ENCODE measurements at regions not wholly inside any gene's neighbourhood (a gene's known extent, or its start where the extent isn't known, plus 50 kb on each side); places are given as distances from the start of the nearest gene placed in this dataset.

DNA sequence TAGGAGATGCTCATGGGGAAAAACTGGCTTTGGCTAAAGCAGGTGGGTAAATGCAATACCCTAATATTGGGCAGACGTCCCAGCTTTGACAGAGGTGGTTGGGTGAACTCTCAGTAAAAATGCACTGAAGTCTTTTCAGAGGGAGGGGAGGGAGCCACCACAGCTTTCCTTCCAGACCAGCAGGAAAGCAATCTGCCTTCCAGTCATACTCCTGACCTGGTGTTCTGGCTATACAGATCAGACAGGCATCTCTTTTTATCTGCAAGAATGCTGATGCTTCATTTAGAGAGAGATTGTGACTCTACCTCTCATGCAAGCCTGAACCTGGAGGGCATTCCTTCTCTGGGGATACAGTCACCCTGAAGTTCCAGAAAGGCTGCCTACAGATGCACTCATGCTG lies 52.6 kb upstream of the ICA1 start:
- Mint-ChIP-seq H3K27me3 (ENCODE audit: low read depth, unreplicated experiment) (no peaks in the 10 kb centered on the region), H3K9me3 (ENCODE audit: unreplicated experiment) (peaks cover 3% of the 10 kb centered on the region), H3K36me3 (ENCODE audit: low read depth, unreplicated experiment) (no peaks in the 10 kb centered on the region), H3K4me3 (ENCODE audit: unreplicated experiment) (no peak overlapping the region), H3K27ac (ENCODE audit: unreplicated experiment) (no peak overlapping the region), H3K4me1 (ENCODE audit: low read depth, unreplicated experiment) (no peaks in the 10 kb centered on the region)
- no peak overlapping the region for H3K4me2 ChIP-seq (ENCODE audit: low read length)
- DNase-seq (ENCODE audit: low read depth): no peak
- TF ChIP-seq CTCF (IDR thresholded peaks at IDR 0.05; ENCODE audit: insufficient read depth, low read depth, low read length) (no peak), EZH2 (IDR thresholded peaks at IDR 0.05; ENCODE audit: insufficient read depth, low read length) (no peak)
- H3K79me2 ChIP-seq (ENCODE audit: insufficient read depth, low read length): no peaks in the 10 kb centered on the region
- H3K4me3 ChIP-seq (ENCODE audit: insufficient read depth, low read depth, low read length): no peak overlapping the region
- no peaks in the 10 kb centered on the region for H4K20me1 ChIP-seq (ENCODE audit: insufficient read depth, low read length)
- no peak overlapping the region for H3K27ac ChIP-seq (ENCODE audit: low read depth, low read length)
- no peaks in the 10 kb centered on the region for H3K27me3 ChIP-seq (ENCODE audit: insufficient read depth, low read length)
- no peaks in the 10 kb centered on the region for H3K4me1 ChIP-seq (ENCODE audit: insufficient read depth, low read length)
- no peak overlapping the region for H3K9ac ChIP-seq (ENCODE audit: low read length)
- no peak overlapping the region for H2AFZ ChIP-seq (ENCODE audit: low read depth, low read length)
- peaks cover 7% of the 10 kb centered on the region for H3K9me3 ChIP-seq (ENCODE audit: insufficient read depth, low read depth, low read length)
- no peaks in the 10 kb centered on the region for H3K36me3 ChIP-seq (ENCODE audit: insufficient read depth, low read length)
- FAIRE-seq: no peak

DNA sequence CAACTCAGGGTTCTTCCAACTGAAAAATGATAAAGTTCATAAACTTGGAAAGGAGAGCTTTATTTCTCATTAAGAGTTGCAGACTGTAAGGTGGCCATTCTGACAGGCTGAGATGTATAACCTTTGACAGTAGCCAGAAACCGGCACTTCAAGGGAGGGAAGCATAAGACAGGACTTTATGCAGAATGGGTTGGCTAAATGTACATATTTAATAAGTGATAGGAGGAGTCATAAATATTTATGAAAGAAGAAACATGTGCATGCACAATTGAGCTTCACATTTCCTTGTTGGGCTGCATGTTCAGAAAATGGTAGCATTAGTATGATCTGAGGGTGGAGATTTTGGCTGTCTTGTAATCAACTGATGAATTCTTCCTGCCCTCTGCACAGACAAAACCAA lies 57.1 kb upstream of the ICA1 start:
- no peaks in the 10 kb centered on the region for H3K36me3 ChIP-seq (ENCODE audit: insufficient read depth, low read length)
- no peaks in the 10 kb centered on the region for H4K20me1 ChIP-seq (ENCODE audit: insufficient read depth, low read length)
- Mint-ChIP-seq H3K27me3 (ENCODE audit: low read depth, unreplicated experiment) (no peaks in the 10 kb centered on the region), H3K9me3 (ENCODE audit: unreplicated experiment) (peaks cover 2% of the 10 kb centered on the region), H3K27ac (ENCODE audit: unreplicated experiment) (no peak overlapping the region), H3K4me3 (ENCODE audit: unreplicated experiment) (no peak overlapping the region), H3K4me1 (ENCODE audit: low read depth, unreplicated experiment) (no peaks in the 10 kb centered on the region), H3K36me3 (ENCODE audit: low read depth, unreplicated experiment) (no peaks in the 10 kb centered on the region)
- H2AFZ ChIP-seq (ENCODE audit: low read depth, low read length): no peak overlapping the region
- no peak overlapping the region for H3K27ac ChIP-seq (ENCODE audit: low read depth, low read length)
- no peak for FAIRE-seq
- H3K9me3 ChIP-seq (ENCODE audit: insufficient read depth, low read depth, low read length): peaks cover 8% of the 10 kb centered on the region
- no peaks in the 10 kb centered on the region for H3K4me1 ChIP-seq (ENCODE audit: insufficient read depth, low read length)
- DNase-seq (ENCODE audit: low read depth): no peak
- H3K79me2 ChIP-seq (ENCODE audit: insufficient read depth, low read length): no peaks in the 10 kb centered on the region
- H3K9ac ChIP-seq (ENCODE audit: low read length): no peak overlapping the region
- H3K27me3 ChIP-seq (ENCODE audit: insufficient read depth, low read length): no peaks in the 10 kb centered on the region
- no peak for TF ChIP-seq CTCF (IDR thresholded peaks at IDR 0.05; ENCODE audit: insufficient read depth, low read depth, low read length)
- H3K4me2 ChIP-seq (ENCODE audit: low read length): no peak overlapping the region
- H3K4me3 ChIP-seq (ENCODE audit: insufficient read depth, low read depth, low read length): no peak overlapping the region

DNA sequence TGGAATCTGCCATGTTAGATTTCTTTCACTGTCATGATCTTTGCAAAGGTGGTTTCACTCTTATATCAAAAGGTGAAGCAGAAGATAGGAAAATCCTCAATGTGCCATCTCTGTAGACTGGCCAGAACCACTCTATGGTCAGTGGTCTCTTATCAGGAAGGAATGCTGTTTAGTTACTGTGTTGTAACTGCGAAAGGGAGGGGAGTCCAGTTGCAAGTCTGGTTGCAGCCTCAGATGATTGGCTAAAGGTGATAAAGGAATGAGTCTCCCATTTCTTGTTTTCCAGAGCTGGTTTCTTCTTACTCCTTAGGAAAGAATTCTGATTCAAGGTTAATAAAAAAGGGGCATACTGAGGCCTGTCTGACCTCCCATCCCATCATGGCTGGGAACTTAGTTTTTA lies 58.2 kb upstream of the ICA1 start:
- FAIRE-seq: no peak

More for the DNA sequence above, 58.2 kb upstream of the ICA1 start:
- H3K27ac ChIP-seq (ENCODE audit: low read depth, low read length): no peak overlapping the region
- Mint-ChIP-seq H3K9me3 (ENCODE audit: unreplicated experiment) (peaks cover 2% of the 10 kb centered on the region), H3K27ac (ENCODE audit: unreplicated experiment) (no peak overlapping the region), H3K4me3 (ENCODE audit: unreplicated experiment) (no peak overlapping the region), H3K36me3 (ENCODE audit: low read depth, unreplicated experiment) (no peaks in the 10 kb centered on the region), H3K27me3 (ENCODE audit: low read depth, unreplicated experiment) (no peaks in the 10 kb centered on the region), H3K4me1 (ENCODE audit: low read depth, unreplicated experiment) (no peaks in the 10 kb centered on the region)
- H3K27me3 ChIP-seq (ENCODE audit: insufficient read depth, low read length): no peaks in the 10 kb centered on the region
- no peaks in the 10 kb centered on the region for H4K20me1 ChIP-seq (ENCODE audit: insufficient read depth, low read length)
- peaks cover 8% of the 10 kb centered on the region for H3K9me3 ChIP-seq (ENCODE audit: insufficient read depth, low read depth, low read length)
- no peaks in the 10 kb centered on the region for H3K36me3 ChIP-seq (ENCODE audit: insufficient read depth, low read length)
- no peak overlapping the region for H2AFZ ChIP-seq (ENCODE audit: low read depth, low read length)
- no peaks in the 10 kb centered on the region for H3K79me2 ChIP-seq (ENCODE audit: insufficient read depth, low read length)
- no peak overlapping the region for H3K4me2 ChIP-seq (ENCODE audit: low read length)
- H3K4me1 ChIP-seq (ENCODE audit: insufficient read depth, low read length): no peaks in the 10 kb centered on the region
- no peak overlapping the region for H3K9ac ChIP-seq (ENCODE audit: low read length)
- no peak overlapping the region for H3K4me3 ChIP-seq (ENCODE audit: insufficient read depth, low read depth, low read length)
- TF ChIP-seq CTCF (IDR thresholded peaks at IDR 0.05; ENCODE audit: insufficient read depth, low read depth, low read length) (no peak), EZH2 (IDR thresholded peaks at IDR 0.05; ENCODE audit: insufficient read depth, low read length) (no peak)
- DNase-seq (ENCODE audit: low read depth): no peak
